Testis (tissue), 2 donors: ENCODE measurements at regions not wholly inside any gene's neighbourhood (a gene's known extent, or its start where the extent isn't known, plus 50 kb on each side); places are given as distances from the start of the nearest gene placed in this dataset.

Source experiments
- POLR2A ChIP-seq: fragments of 450-650 bp; IDR thresholded peaks from one replicate; pipeline ENCODE4 v1.6.1; 2017; ENCODE audit warnings: antibody characterized with exemption, mild to moderate bottlenecking, moderate library complexity
- TF ChIP-seq, protein P1 (sequence below), 3 experiments: fragments of 450-650 bp in 2 of 3; fragments of 200-600 bp in 1 of 3; sonication (generic) in 1 of 3; IDR thresholded peaks; one replicate each; pipeline ENCODE4 v1.5.1; 2016 to 2019; ENCODE audit warnings: antibody characterized with exemption in 3 of 3, mild to moderate bottlenecking in 2 of 3, moderate library complexity in 1 of 3

DNA sequence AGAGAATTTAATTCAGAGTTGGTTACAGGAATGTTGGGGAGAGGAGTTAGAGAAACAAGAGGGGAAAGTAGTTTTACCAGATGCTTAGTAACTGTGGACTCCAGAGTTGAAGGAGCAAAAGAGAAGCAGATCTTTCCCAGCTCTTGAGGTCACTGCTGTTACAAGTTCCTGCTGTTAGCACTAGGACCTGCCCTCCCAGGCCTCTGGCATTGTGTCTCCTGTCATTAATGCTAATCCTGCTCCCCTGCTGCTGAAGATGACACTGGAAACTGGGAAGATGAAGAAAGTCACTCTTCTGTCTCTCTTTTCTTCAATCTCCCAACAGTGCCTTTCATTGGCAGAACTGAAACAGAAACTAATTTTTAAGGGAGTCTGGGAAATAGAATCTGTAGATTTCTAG lies 845.6 kb downstream of the ADGRL2 start:
- no peak for TF ChIP-seq POLR2A
- TF ChIP-seq, protein P1, sequence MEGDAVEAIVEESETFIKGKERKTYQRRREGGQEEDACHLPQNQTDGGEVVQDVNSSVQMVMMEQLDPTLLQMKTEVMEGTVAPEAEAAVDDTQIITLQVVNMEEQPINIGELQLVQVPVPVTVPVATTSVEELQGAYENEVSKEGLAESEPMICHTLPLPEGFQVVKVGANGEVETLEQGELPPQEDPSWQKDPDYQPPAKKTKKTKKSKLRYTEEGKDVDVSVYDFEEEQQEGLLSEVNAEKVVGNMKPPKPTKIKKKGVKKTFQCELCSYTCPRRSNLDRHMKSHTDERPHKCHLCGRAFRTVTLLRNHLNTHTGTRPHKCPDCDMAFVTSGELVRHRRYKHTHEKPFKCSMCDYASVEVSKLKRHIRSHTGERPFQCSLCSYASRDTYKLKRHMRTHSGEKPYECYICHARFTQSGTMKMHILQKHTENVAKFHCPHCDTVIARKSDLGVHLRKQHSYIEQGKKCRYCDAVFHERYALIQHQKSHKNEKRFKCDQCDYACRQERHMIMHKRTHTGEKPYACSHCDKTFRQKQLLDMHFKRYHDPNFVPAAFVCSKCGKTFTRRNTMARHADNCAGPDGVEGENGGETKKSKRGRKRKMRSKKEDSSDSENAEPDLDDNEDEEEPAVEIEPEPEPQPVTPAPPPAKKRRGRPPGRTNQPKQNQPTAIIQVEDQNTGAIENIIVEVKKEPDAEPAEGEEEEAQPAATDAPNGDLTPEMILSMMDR (IDR thresholded peaks at IDR 0.05): no peak
